IPS-15b (cell line): ENCODE measurements at regions not wholly inside any gene's neighbourhood (a gene's known extent, or its start where the extent isn't known, plus 50 kb on each side); places are given as distances from the start of the nearest gene placed in this dataset.
A peak's percentile ranks its signal among the peaks of the same experiment; 100 is the strongest.

Source experiments
- H3K27me3 ChIP-seq: one replicate; pipeline ENCODE4 v1.6.1; 2013; ENCODE audit warnings: low read length; ENCODE audit not compliant: control insufficient read depth, insufficient read depth
- H3K36me3 ChIP-seq: one replicate; pipeline ENCODE4 v1.6.1; 2013; ENCODE audit warnings: low read length; ENCODE audit not compliant: control insufficient read depth, insufficient read depth
- H3K4me1 ChIP-seq: one replicate; pipeline ENCODE4 v1.6.1; 2013; ENCODE audit warnings: mild to moderate bottlenecking, low read length; ENCODE audit not compliant: control insufficient read depth, insufficient read depth
- H3K4me3 ChIP-seq: one replicate; pipeline ENCODE4 v1.5.1; 2013; ENCODE audit warnings: low read depth, low read length
- H3K9ac ChIP-seq: one replicate; pipeline ENCODE4 v1.6.1; 2013; ENCODE audit warnings: low read depth, mild to moderate bottlenecking, low read length
- H3K9me3 ChIP-seq: one replicate; pipeline ENCODE4 v1.6.1; 2013; ENCODE audit warnings: mild to moderate bottlenecking, low read length; ENCODE audit not compliant: control insufficient read depth, insufficient read depth

DNA sequence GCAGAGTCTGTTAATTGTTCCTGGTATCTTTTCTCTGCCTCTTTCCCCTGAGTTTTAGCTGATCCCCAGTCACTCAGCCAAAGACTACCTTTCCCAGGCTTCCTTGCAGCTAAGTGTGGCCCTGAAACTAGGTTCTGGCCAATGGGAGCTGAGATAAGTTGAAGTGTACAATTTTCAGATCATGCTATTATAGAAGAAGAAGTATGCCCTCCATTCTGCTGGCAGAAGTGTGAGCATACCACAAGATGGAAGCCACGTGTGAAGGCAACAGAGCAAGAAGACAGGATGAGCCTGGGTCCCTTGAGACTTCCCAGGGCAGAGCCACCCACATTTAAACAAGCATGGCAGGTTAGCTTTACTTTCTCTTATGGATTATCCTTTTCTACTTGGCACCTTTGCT, 273.2 kb downstream of the HIVEP2 start:
- Histone ChIP-seq H3K4me1 (peaks cover 4% of the 10 kb centered on the region), H3K4me3 (no peak overlapping the region), H3K9me3 (no peaks in the 10 kb centered on the region), H3K9ac (no peak overlapping the region), H3K27me3 (no peaks in the 10 kb centered on the region), H3K36me3 (no peaks in the 10 kb centered on the region)

DNA sequence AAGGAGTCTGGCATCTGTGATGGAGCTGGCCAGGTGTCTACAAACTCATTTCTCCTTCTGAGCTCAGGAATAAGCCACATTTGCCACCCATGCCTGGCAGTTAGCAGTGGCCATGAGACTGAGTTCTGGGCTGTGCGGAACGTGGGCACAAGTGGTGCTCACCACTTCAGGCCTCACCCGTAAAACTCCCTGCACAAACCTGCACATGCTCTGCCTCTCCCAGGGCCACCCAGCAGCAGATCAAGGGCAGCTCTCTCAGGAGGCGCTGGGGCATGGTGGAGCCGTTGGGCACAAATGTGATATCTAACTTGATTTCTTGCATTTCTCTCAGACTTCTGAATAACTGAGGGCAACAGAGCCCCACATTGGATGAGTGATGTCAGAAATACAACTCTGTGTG, 269.5 kb downstream of the HIVEP2 start:
- H3K9ac ChIP-seq = no peak overlapping the region
- H3K4me3 ChIP-seq = no peak overlapping the region
- H3K36me3 ChIP-seq = no peaks in the 10 kb centered on the region
- H3K9me3 ChIP-seq = no peaks in the 10 kb centered on the region
- H3K4me1 ChIP-seq = peaks cover 4% of the 10 kb centered on the region
- no peaks in the 10 kb centered on the region for H3K27me3 ChIP-seq

DNA sequence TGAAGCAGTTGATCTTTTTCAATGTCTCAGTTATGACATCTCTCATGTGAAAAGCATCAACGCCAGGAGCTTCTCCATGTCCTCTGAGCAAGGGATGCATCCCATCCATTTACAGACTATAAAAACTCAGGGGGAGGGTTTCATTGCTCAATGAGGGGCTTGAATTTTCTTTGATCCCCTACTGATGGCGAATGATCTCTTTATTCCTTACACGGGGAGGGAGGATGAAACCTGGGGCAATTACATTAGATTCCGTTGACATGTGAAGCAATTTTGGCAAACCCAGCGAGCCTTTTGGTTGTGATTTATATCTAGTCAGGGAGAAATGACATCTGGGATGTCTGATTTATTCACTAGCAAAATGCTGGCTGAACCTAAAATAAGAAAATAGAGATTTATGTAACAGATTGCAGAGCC, 268.9 kb downstream of the HIVEP2 start:
- no peaks in the 10 kb centered on the region for H3K36me3 ChIP-seq
- no peaks in the 10 kb centered on the region for H3K9me3 ChIP-seq

DNA sequence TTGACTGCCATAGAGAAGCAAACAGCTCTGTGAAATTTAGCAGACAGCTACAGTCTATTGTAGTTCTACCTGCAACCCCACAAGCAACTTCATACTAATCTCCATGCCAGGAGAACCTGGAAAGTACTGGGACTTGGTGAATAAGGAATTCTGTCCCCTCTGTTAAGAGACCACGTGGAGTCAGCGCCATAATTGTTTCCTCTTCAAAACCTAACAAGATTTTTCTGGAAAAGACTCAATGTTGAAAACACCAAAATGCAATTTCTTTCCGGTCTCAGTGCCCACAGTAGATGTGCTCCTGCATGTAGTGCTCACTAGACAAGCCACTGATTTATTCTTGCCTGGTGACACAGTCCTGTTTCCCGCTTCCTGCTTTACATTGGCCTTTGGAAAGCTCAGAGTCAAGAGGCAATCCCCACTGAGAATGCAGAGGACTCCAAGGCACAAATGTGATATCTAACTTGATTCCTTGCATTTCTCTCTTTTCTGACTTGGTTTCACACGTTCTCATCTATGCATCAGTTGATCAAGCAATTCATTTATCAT, 268.3 kb downstream of the HIVEP2 start:
- no peaks in the 10 kb centered on the region for H3K9me3 ChIP-seq
- H3K4me1 ChIP-seq = peaks cover 4% of the 10 kb centered on the region
- H3K36me3 ChIP-seq = no peaks in the 10 kb centered on the region
- no peak overlapping the region for H3K4me3 ChIP-seq
- H3K27me3 ChIP-seq = no peaks in the 10 kb centered on the region
- no peak overlapping the region for H3K9ac ChIP-seq

More for the DNA sequence above, 268.9 kb downstream of the HIVEP2 start:
- H3K27me3 ChIP-seq = no peaks in the 10 kb centered on the region
- H3K4me3 ChIP-seq = no peak overlapping the region
- no peak overlapping the region for H3K9ac ChIP-seq
- H3K4me1 ChIP-seq = peaks cover 4% of the 10 kb centered on the region

DNA sequence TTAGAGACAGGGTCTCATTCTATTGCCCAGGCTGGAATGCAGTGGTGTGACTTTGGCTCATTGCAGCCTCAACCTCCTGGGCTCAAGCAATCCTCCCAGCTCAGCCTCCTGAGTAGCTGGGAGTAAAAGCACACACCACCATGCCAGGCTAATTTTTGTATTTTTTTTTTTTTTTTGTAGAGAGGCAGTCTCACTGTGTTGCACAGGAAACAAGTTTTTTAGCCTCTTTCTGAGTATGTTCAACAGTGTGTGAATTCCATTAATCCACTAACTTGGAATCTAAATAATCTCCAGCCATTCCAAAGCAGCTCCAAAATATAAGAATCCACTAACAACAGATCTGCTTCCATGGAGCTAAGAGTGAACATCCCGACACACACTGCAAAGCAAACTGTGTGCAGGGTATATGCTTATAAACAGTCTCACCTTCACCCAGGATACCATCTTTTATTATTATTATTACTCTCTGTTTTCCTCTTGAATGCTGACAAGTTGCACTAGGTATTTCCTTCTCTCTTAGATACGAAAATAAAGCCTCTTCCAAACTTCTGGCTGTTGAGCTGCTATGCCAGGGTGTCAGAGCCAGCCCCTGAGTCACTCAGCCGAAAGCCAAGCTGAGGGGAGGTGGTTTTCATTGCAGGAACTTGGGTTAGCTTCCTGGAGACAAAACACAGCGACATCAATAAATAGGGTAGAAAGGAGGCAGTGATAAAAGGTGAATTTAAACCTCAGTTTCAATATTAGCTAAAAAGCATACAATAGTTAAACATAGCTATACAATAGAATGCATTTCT, 264.9 kb downstream of the HIVEP2 start:
- Histone ChIP-seq H3K9me3 (no peaks in the 10 kb centered on the region), H3K36me3 (no peaks in the 10 kb centered on the region), H3K4me1 (no peaks in the 10 kb centered on the region), H3K4me3 (no peak overlapping the region), H3K9ac (no peak overlapping the region), H3K27me3 (no peaks in the 10 kb centered on the region)

DNA sequence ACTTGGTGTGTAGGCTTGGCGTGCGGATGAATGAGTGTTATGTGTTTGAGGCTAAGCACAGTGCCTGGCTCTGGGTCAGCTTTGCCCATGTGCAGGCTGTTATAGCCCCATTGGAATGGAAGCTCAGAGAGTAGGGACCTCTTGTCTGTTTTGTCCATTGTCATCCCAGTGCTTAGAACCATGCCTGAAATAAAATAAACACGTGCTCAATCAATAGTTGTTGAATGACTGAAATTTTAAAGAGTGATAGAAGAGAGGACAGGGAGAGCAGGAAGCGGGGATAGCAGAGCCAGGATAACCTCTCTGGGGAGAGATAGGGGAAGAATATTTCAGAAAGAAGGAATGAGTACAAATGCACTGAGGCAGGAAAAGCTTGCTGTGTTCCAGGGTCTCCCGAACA, 263.9 kb downstream of the HIVEP2 start:
- Histone ChIP-seq H3K27me3 (no peaks in the 10 kb centered on the region), H3K9ac (no peak overlapping the region), H3K9me3 (no peaks in the 10 kb centered on the region), H3K4me1 (no peaks in the 10 kb centered on the region), H3K36me3 (no peaks in the 10 kb centered on the region), H3K4me3 (no peak overlapping the region)

DNA sequence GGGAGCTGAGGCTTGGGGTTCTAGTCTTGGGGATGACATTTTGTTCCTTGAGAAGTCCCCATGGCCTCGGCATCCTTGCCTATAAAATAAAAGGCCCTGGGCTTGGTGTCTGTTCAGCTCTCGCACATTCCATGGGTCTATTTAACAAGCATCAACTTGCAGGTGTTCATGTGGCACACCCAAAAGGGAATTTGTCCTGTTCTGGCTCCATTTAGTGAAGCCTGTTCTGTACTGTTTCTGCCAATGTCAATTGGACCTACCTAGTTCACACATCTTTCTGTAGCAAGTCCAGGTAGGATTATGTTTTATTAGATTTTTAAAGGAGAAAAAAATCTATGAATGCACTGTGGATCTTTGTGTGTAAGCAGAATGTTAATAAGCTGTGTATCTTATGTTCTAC, 262.0 kb downstream of the HIVEP2 start:
- Histone ChIP-seq H3K27me3 (no peaks in the 10 kb centered on the region), H3K9me3 (no peaks in the 10 kb centered on the region), H3K36me3 (no peaks in the 10 kb centered on the region), H3K4me1 (no peaks in the 10 kb centered on the region), H3K4me3 (no peak overlapping the region), H3K9ac (no peak overlapping the region)

DNA sequence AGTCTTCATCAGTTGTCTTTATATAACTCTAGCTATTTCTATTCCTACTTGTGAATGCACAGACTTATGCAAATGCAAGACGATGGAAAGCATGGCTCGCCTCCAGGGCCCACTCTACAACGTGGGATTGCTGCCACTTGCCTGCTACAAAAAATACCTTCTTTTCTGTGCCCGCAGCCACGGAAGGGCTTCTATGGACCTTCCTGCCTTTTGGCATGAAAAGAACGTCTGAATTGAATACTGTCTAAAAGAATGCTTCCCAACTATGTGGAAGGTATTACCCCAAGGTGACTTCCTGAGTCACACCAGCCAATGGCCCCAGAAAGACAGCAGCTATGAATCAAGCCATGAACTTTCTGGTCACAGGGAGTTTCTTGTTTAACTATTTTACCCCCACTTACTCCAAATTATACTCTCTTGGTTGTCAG, 261.2 kb downstream of the HIVEP2 start:
- no peaks in the 10 kb centered on the region for H3K4me1 ChIP-seq
- H3K4me3 ChIP-seq = no peak overlapping the region
- H3K9me3 ChIP-seq = no peaks in the 10 kb centered on the region
- H3K9ac ChIP-seq = no peak overlapping the region
- no peaks in the 10 kb centered on the region for H3K36me3 ChIP-seq
- H3K27me3 ChIP-seq = no peaks in the 10 kb centered on the region

DNA sequence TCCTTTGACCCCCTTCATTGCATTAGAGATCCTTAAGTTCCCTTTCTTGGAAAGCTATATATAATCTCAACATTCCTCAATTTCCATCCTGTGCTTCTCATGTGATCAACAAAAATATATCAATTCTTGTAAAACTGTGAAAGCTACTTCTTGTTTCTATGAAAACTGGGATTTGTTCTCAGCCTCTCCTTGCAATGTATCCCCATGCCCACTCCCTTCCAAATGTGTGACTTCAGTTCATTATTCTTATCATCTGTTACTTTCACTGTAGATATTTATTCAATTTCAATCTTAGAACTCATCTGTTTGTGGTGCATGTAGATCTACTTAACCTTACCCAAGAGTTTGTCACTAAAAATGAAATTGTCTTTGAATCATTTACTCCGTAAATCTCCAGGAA, 260.6 kb downstream of the HIVEP2 start:
- H3K9me3 ChIP-seq = no peaks in the 10 kb centered on the region

DNA sequence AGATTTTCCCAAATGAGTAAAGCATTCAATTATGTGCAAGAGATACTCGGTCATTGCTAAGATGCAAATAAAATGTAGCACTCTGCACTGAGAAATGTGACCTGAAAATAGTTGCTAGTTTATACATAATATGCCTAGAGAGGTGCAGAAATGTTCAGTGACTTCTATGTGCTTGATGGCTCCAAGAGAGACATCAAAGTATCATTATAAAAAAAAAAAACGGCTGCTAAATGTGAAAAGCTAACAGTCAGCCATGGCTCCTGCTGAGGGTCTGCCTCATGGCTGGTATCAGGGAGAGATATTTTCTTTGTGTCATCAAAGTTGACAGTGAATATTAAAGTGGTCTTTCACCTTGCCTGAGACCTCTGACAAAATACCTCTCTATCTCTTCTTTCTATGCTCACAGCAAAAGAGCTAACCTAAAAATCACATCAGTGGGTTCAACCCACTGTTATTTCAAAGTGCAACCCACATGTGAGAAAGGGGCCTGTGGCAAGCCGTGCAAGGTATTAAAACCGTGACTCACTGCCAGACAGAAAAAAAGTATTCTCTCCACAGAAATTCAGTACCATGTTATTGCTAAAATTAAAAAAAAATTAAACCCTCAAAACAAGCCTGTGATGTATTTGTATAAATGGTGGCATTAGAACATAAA, 259.0 kb downstream of the HIVEP2 start:
- Histone ChIP-seq H3K36me3 (no peaks in the 10 kb centered on the region), H3K27me3 (no peaks in the 10 kb centered on the region), H3K4me3 (no peak overlapping the region), H3K9me3 (no peaks in the 10 kb centered on the region), H3K9ac (no peak overlapping the region), H3K4me1 (no peaks in the 10 kb centered on the region)

More for the DNA sequence above, 260.6 kb downstream of the HIVEP2 start:
- no peaks in the 10 kb centered on the region for H3K4me1 ChIP-seq
- H3K9ac ChIP-seq = no peak overlapping the region
- H3K4me3 ChIP-seq = no peak overlapping the region
- H3K27me3 ChIP-seq = no peaks in the 10 kb centered on the region
- H3K36me3 ChIP-seq = no peaks in the 10 kb centered on the region

DNA sequence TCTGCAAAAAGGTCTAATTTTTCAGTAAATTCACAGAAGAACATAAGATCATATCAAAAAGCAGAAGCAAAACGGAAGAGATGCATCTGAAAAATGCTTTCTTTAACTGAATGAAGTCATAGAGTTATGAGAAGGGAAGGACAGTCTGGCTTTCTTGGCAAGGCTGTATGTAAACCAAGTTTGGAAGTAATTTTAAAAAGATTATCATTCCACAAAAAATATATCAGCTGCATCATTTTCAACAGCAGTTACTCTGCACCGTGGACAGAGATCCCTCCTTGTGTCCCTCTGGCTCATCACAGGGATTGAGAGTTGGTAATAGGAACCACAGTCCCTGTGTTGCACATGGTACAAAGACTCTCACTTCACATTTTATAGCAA, 258.5 kb downstream of the HIVEP2 start:
- Histone ChIP-seq H3K4me1 (no peaks in the 10 kb centered on the region), H3K9ac (no peak overlapping the region), H3K9me3 (no peaks in the 10 kb centered on the region), H3K27me3 (no peaks in the 10 kb centered on the region), H3K4me3 (no peak overlapping the region), H3K36me3 (no peaks in the 10 kb centered on the region)

DNA sequence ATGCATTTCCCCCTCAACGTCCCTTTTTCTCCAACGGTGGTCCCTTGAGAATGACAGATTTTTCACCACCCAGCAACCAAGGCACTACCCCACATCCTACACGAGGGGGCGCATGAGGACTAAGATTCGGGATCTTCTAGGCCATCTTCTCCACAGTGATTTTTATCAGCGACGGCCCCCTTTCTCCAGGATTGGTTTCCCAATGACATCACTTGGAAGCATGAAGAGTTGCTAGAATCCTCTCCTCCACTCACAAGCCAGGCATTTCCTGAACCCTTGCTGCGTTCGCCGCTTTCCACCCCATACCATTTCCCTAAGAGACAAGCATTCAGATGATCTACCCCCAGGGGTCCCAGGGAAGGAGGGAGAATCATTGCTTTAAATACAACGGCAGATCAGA, 252.0 kb downstream of the HIVEP2 start:
- Histone ChIP-seq H3K4me1 (peaks cover 5% of the 10 kb centered on the region), H3K9ac (no peak overlapping the region), H3K4me3 (peak overlapping the region; percentile 14), H3K36me3 (no peaks in the 10 kb centered on the region), H3K9me3 (no peaks in the 10 kb centered on the region), H3K27me3 (no peaks in the 10 kb centered on the region)
